Fibroblast of lung (primary cell): ENCODE measurements at regions not wholly inside any gene's neighbourhood (a gene's known extent, or its start where the extent isn't known, plus 50 kb on each side); places are given as distances from the start of the nearest gene placed in this dataset.

ENCODE experiments used
- EZH2 ChIP-seq: IDR thresholded peaks from 2 replicates; pipeline ENCODE4 v1.5.1; 2012; ENCODE audit warnings: low read length, control low read depth, mild to moderate bottlenecking; ENCODE audit errors: missing control alignments
- TF ChIP-seq, protein P1 (sequence below), 2 donors: IDR thresholded peaks in 1 of 2; conservative IDR thresholded peaks in 1 of 2; 1 replicate in 1 of 2; 2 replicates in 1 of 2; pipeline ENCODE4 v1.5.1; 2011 to 2012; ENCODE audit warnings: low read length in 2 of 2, control low read depth in 1 of 2, inconsistent platforms in 1 of 2, low read depth in 1 of 2, mild to moderate bottlenecking in 1 of 2

DNA sequence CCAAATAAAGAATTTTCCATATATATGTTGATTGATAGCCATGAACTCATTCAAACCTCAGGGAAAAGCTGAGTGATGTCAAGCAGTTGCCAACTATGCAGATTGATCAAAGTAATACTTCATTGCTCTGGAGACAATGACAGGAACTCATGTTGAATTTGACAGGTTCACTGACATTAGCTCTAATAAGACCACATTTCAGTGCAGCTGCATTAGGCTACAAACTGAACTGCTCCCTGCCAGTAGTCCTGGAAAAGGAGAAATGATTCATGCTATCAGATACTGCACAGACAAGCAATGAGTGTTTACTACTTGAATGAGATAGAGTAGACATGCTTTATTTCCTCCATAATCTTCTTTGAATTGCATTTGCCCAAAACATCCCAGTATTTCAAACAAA, 948.4 kb downstream of the MRPL39 start:
- TF ChIP-seq, protein P1, sequence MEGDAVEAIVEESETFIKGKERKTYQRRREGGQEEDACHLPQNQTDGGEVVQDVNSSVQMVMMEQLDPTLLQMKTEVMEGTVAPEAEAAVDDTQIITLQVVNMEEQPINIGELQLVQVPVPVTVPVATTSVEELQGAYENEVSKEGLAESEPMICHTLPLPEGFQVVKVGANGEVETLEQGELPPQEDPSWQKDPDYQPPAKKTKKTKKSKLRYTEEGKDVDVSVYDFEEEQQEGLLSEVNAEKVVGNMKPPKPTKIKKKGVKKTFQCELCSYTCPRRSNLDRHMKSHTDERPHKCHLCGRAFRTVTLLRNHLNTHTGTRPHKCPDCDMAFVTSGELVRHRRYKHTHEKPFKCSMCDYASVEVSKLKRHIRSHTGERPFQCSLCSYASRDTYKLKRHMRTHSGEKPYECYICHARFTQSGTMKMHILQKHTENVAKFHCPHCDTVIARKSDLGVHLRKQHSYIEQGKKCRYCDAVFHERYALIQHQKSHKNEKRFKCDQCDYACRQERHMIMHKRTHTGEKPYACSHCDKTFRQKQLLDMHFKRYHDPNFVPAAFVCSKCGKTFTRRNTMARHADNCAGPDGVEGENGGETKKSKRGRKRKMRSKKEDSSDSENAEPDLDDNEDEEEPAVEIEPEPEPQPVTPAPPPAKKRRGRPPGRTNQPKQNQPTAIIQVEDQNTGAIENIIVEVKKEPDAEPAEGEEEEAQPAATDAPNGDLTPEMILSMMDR (conservative IDR thresholded peaks at IDR 0.05 in 1 of 2, IDR thresholded peaks at IDR 0.05 in 1 of 2; ENCODE audit: low read depth in 1 of 2, low read length in 2 of 2) = no peak
- TF ChIP-seq EZH2 = no peak
